Loucy (cell line): ENCODE measurements at regions not wholly inside any gene's neighbourhood (a gene's known extent, or its start where the extent isn't known, plus 50 kb on each side); places are given as distances from the start of the nearest gene placed in this dataset.

Experiments used
- CTCF ChIP-seq: fragments of 200-600 bp; sonication (generic); conservative IDR thresholded peaks from 2 replicates; pipeline ENCODE4 v1.5.1; 2014; ENCODE audit warnings: mild to moderate bottlenecking, antibody characterized with exemption, low read length
- EZH2phosphoT487 ChIP-seq: fragments of 200-600 bp; IDR thresholded peaks from 2 replicates; pipeline ENCODE4 v1.6.1; 2018; ENCODE audit warnings: antibody characterized with exemption, mild to moderate bottlenecking, moderate library complexity, borderline replicate concordance

- TF ChIP-seq CTCF (no peak), EZH2phosphoT487 (no peak)
These were observed 473.6 kb downstream of the SI start for GRCh38 chr3:164604687-164605086.
